Progenitor cell of endocrine pancreas (in vitro differentiated cells): ENCODE measurements at regions not wholly inside any gene's neighbourhood (a gene's known extent, or its start where the extent isn't known, plus 50 kb on each side); places are given as distances from the start of the nearest gene placed in this dataset.

ENCODE experiments used
- DNase-seq: peaks from one replicate; pipeline ENCODE4 v3.0.0; 2021; ENCODE audit warnings: low spot score; ENCODE audit not compliant: unreplicated experiment
- H3K27ac Mint-ChIP-seq: 2 replicates; pipeline ENCODE4 v1.8.0; 2021; ENCODE audit warnings: mild to moderate bottlenecking, moderate library complexity, mixed read lengths
- H3K27me3 Mint-ChIP-seq: 2 replicates; pipeline ENCODE4 v1.8.0; 2021; ENCODE audit warnings: mixed read lengths
- H3K36me3 Mint-ChIP-seq: 2 replicates; pipeline ENCODE4 v1.8.0; 2022; ENCODE audit warnings: mixed read lengths; ENCODE audit not compliant: insufficient read depth
- H3K4me1 Mint-ChIP-seq: 2 replicates; pipeline ENCODE4 v1.8.0; 2021; ENCODE audit warnings: low read depth, mixed read lengths
- H3K4me3 Mint-ChIP-seq: 2 replicates; pipeline ENCODE4 v1.8.0; 2021; ENCODE audit warnings: low read depth, mild to moderate bottlenecking, moderate library complexity, mixed read lengths
- H3K9me3 Mint-ChIP-seq: 2 replicates; pipeline ENCODE4 v1.8.0; 2021; ENCODE audit warnings: low read depth, mixed read lengths
- CTCF ChIP-seq: fragments of 200-600 bp; sonication (generic); IDR thresholded peaks from one replicate; pipeline ENCODE4 v1.5.0; 2021; ENCODE audit warnings: antibody characterized with exemption, mild to moderate bottlenecking; ENCODE audit not compliant: unreplicated experiment

DNA sequence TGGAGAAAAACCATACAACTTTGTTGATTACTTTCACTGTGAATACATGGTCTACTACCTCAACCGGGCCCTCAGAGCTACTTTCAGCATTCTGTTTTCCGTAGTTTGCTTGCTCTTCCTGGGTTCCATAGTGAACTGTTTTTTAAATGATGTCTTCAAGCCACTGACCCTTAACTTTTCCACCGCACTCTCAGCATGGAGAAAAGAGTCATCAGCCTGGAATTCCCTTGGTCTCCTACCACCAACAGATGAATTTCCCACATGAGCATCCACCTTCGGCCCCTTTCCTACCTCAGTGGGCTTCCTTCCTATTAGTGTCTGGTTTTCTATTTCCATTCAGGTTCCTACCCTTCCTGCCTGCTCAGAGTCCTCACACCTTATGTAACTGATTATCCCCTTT lies 135.9 kb upstream of the ADAMTSL1 start:
- Mint-ChIP-seq H3K27ac (no peak overlapping the region), H3K4me1 (no peaks in the 10 kb centered on the region)
- no peak for TF ChIP-seq CTCF

GRCh38 chr9:18343784-18344183 lies 130.2 kb upstream of the ADAMTSL1 start:
- no peak for DNase-seq
- no peak overlapping the region for H3K4me3 Mint-ChIP-seq
- no peaks in the 10 kb centered on the region for H3K27me3 Mint-ChIP-seq
- no peak for TF ChIP-seq CTCF
- H3K36me3 Mint-ChIP-seq, result no peaks in the 10 kb centered on the region
- H3K4me1 Mint-ChIP-seq, result no peaks in the 10 kb centered on the region
- no peak overlapping the region for H3K27ac Mint-ChIP-seq
- peaks cover 9% of the 10 kb centered on the region for H3K9me3 Mint-ChIP-seq

More for the DNA sequence above, 135.9 kb upstream of the ADAMTSL1 start:
- Mint-ChIP-seq H3K36me3 (no peaks in the 10 kb centered on the region), H3K9me3 (peaks cover 9% of the 10 kb centered on the region), H3K27me3 (no peaks in the 10 kb centered on the region), H3K4me3 (no peak overlapping the region)
- DNase-seq, result no peak

- H3K9me3 Mint-ChIP-seq, result no peaks in the 10 kb centered on the region
- no peak for TF ChIP-seq CTCF
- H3K27me3 Mint-ChIP-seq, result no peaks in the 10 kb centered on the region
Observed at GRCh38 chr9:18346745-18347144, 127.2 kb upstream of the ADAMTSL1 start.

GRCh38 chr9:18347386-18348082 lies 126.4 kb upstream of the ADAMTSL1 start:
- no peaks in the 10 kb centered on the region for H3K27me3 Mint-ChIP-seq
- H3K4me3 Mint-ChIP-seq, result no peak overlapping the region
- no peaks in the 10 kb centered on the region for H3K36me3 Mint-ChIP-seq
- DNase-seq, result no peak
- no peak for TF ChIP-seq CTCF
- no peaks in the 10 kb centered on the region for H3K9me3 Mint-ChIP-seq
- H3K27ac Mint-ChIP-seq, result no peak overlapping the region
- H3K4me1 Mint-ChIP-seq, result peaks cover 4% of the 10 kb centered on the region

More at GRCh38 chr9:18346745-18347144, 127.2 kb upstream of the ADAMTSL1 start:
- no peaks in the 10 kb centered on the region for H3K36me3 Mint-ChIP-seq
- H3K27ac Mint-ChIP-seq, result no peak overlapping the region
- no peak for DNase-seq
- peaks cover 4% of the 10 kb centered on the region for H3K4me1 Mint-ChIP-seq
- H3K4me3 Mint-ChIP-seq, result no peak overlapping the region

GRCh38 chr9:18348083-18348475 lies 125.9 kb upstream of the ADAMTSL1 start:
- DNase-seq, result no peak
- no peaks in the 10 kb centered on the region for H3K27me3 Mint-ChIP-seq
- TF ChIP-seq CTCF, result no peak
- H3K4me1 Mint-ChIP-seq, result peaks cover 5% of the 10 kb centered on the region
- H3K4me3 Mint-ChIP-seq, result no peak overlapping the region
- H3K27ac Mint-ChIP-seq, result no peak overlapping the region
- no peaks in the 10 kb centered on the region for H3K36me3 Mint-ChIP-seq
- no peaks in the 10 kb centered on the region for H3K9me3 Mint-ChIP-seq
